Vagina (tissue), 2 donors: ENCODE measurements at regions not wholly inside any gene's neighbourhood (a gene's known extent, or its start where the extent isn't known, plus 50 kb on each side); places are given as distances from the start of the nearest gene placed in this dataset.
"Not testable (repeated sequence)": the region's sequence is repeated elsewhere in the genome, so short reads cannot be mapped to it uniquely, and the experiment has no call there.

Experiments
- CTCF ChIP-seq, 3 experiments: fragments of 450-650 bp in 2 of 3; fragments of 200-600 bp in 1 of 3; sonication (generic) in 1 of 3; IDR thresholded peaks; one replicate each; pipeline ENCODE4 v1.5.1; 2017 to 2019; ENCODE audit warnings: antibody characterized with exemption in 3 of 3, mild to moderate bottlenecking in 2 of 3, moderate library complexity in 2 of 3
- POLR2A ChIP-seq, 2 donors: fragments of 450-650 bp; IDR thresholded peaks; one replicate each; pipeline ENCODE4 v1.6.1; 2017; ENCODE audit warnings: antibody characterized with exemption in 2 of 2, mild to moderate bottlenecking in 2 of 2, moderate library complexity in 2 of 2
- POLR2AphosphoS5 ChIP-seq, 2 donors: sonication (generic); formaldehyde crosslinking; IDR thresholded peaks; one replicate each; pipeline ENCODE4 v1.9.0; 2017; ENCODE audit warnings: antibody characterized with exemption in 2 of 2, mild to moderate bottlenecking in 2 of 2, low read depth in 1 of 2; ENCODE audit not compliant: insufficient read depth in 1 of 2

- not testable (repeated sequence) for TF ChIP-seq CTCF (IDR thresholded peaks at IDR 0.05); POLR2AphosphoS5 (IDR thresholded peaks at IDR 0.05; ENCODE audit: insufficient read depth in 1 of 2, low read depth in 1 of 2); POLR2A (IDR thresholded peaks at IDR 0.05)
Observed at GRCh38 chr3:191124891-191125290, 74.2 kb upstream of the OSTN start.
